ENCODE measurements at regions not wholly inside any gene's neighbourhood (a gene's known extent, or its start where the extent isn't known, plus 50 kb on each side); places are given as distances from the start of the nearest gene placed in this dataset.
"Not testable (repeated sequence)": the region's sequence is repeated elsewhere in the genome, so short reads cannot be mapped to it uniquely, and the experiment has no call there.

- not testable (repeated sequence) for TF ChIP-seq CTCF, POLR2A (IDR thresholded peaks at IDR 0.05)
Observed at GRCh38 chr2:111478335-111478734, 357.6 kb downstream of the BCL2L11 start.

All from thyroid gland (tissue), 4 donors.